ENCODE measurements at regions not wholly inside any gene's neighbourhood (a gene's known extent, or its start where the extent isn't known, plus 50 kb on each side); places are given as distances from the start of the nearest gene placed in this dataset.

DNA sequence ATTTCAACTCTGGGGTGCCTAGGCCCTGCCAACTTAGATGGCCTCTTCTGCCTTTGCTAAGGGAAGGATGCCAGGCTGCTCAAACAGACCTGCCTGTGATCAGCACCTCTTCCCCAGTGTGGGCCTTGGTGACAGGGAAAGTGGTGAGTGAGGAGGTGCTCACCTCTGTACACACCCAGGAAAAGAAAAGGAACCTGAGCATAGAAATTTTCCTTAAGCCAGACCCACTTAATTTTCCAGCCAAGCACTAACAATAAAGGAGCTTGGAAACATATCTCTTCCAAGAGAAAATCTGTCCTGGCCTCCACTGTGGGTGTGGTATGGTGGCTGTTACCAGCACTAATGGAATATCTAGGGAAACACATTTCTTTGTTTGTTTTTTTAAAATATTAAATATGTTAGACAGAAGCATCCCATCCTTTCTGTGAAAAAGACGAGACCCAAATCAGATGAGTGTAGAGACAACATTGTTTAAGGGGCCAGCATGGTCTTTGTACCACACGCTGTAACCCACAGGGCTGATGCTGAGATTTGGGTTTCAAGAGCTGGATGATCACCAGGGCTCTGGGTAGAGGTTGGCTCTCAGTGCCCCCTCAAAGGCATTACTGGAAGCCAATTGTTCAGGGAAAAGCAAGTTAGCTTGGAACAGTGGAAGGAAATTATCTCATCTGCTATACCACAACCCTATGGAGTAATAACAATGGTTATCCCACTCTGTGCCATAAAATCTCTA lies 472.2 kb downstream of the INSC start:
- H3K4me3 ChIP-seq (ENCODE audit: low read length in 2 of 2), result no peak overlapping the region
- H3K27me3 ChIP-seq (ENCODE audit: control insufficient read depth in 2 of 2, insufficient read depth in 2 of 2, low read length in 2 of 2), result no peaks in the 10 kb centered on the region
- no peaks in the 10 kb centered on the region for H3K36me3 ChIP-seq (ENCODE audit: control insufficient read depth in 2 of 2, insufficient read depth in 2 of 2, low read length in 2 of 2)
- H3K9me3 ChIP-seq (ENCODE audit: control insufficient read depth in 2 of 2, low read length in 2 of 2), result no peaks in the 10 kb centered on the region
- no peaks in the 10 kb centered on the region for H3K4me1 ChIP-seq (ENCODE audit: control insufficient read depth in 2 of 2, insufficient read depth in 2 of 2, low read length in 2 of 2)
- H3K27ac ChIP-seq (ENCODE audit: low read depth in 2 of 2, low read length in 2 of 2), result no peak overlapping the region
- H3K9ac ChIP-seq (ENCODE audit: low read depth in 1 of 2, low read length in 2 of 2), result no peak overlapping the region

DNA sequence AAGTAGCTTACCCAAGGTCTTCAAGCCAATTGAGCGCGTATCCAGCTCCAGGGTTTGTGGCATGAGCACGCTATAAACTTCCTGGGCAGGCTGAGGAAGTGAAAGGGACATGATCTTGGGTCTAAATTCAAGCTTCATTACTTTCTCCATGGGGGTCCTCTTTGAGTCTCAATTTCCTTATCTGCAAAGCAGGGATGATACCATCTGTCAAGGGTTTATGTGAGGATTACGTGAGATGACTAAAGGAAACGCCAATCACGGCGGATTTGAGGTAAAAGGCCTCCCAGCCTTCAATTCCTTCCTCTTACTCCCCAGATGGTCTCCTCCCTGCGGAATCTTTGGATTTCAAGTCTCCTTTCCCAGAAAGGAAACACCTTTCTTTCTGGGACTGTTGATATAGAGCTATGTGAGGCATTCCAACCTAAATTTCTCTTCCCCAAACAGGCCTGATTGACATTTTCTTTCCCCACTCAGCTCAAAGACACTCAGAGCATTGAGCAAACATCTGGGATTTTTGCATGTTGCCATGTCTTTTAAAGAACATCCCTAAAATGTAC lies 474.4 kb downstream of the INSC start:
- Histone ChIP-seq H3K9me3 (ENCODE audit: control insufficient read depth in 2 of 2, low read length in 2 of 2) (no peaks in the 10 kb centered on the region), H3K36me3 (ENCODE audit: control insufficient read depth in 2 of 2, insufficient read depth in 2 of 2, low read length in 2 of 2) (no peaks in the 10 kb centered on the region), H3K4me1 (ENCODE audit: control insufficient read depth in 2 of 2, insufficient read depth in 2 of 2, low read length in 2 of 2) (no peaks in the 10 kb centered on the region), H3K27me3 (ENCODE audit: control insufficient read depth in 2 of 2, insufficient read depth in 2 of 2, low read length in 2 of 2) (no peaks in the 10 kb centered on the region), H3K27ac (ENCODE audit: low read depth in 2 of 2, low read length in 2 of 2) (no peak overlapping the region), H3K9ac (ENCODE audit: low read depth in 1 of 2, low read length in 2 of 2) (no peak overlapping the region), H3K4me3 (ENCODE audit: low read length in 2 of 2) (no peak overlapping the region)

DNA sequence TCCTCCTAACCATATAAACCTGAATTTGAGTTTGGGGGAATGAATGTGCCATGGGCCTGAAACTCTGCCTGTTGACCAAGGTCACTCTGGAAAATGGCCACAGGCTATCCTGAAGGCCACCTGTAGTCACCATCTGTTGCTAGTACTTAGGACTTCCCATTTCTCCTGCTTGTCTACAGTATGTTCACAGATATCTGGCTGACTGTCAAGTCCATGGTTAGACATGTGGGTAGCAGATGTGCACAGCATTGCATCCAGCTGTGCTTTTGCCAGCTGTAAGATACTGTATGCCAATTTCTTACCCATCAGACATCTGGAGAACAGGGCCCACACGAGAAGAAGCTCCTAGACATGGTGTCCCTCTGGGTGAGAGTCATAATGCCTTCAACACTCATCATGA lies 475.4 kb downstream of the INSC start:
- Histone ChIP-seq H3K9ac (ENCODE audit: low read depth in 1 of 2, low read length in 2 of 2) (no peak overlapping the region), H3K36me3 (ENCODE audit: control insufficient read depth in 2 of 2, insufficient read depth in 2 of 2, low read length in 2 of 2) (no peaks in the 10 kb centered on the region), H3K27me3 (ENCODE audit: control insufficient read depth in 2 of 2, insufficient read depth in 2 of 2, low read length in 2 of 2) (no peaks in the 10 kb centered on the region), H3K9me3 (ENCODE audit: control insufficient read depth in 2 of 2, low read length in 2 of 2) (no peaks in the 10 kb centered on the region), H3K27ac (ENCODE audit: low read depth in 2 of 2, low read length in 2 of 2) (no peak overlapping the region), H3K4me1 (ENCODE audit: control insufficient read depth in 2 of 2, insufficient read depth in 2 of 2, low read length in 2 of 2) (no peaks in the 10 kb centered on the region), H3K4me3 (ENCODE audit: low read length in 2 of 2) (no peak overlapping the region)

DNA sequence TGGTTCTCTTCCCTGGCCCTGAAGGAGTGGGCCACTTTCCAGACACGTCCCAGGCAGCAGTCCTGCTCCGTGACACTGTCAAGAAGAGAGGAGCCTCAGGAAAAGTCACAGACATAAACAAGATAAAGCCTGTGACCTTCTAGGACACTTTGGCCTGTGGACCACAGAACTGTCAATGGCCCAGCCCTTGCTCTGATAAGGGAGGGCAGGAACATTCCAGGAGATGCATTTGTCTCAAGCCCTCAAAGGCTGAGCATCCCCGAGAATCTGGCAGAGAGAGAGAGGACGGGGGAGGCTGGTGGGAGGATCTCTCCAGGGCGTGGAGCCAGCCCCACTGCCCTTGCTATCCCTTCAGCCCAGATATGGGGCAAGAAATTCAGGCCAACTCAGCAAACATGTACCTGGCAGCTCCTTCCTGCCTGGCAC lies 476.4 kb downstream of the INSC start:
- Histone ChIP-seq H3K36me3 (ENCODE audit: control insufficient read depth in 2 of 2, insufficient read depth in 2 of 2, low read length in 2 of 2) (no peaks in the 10 kb centered on the region), H3K27ac (ENCODE audit: low read depth in 2 of 2, low read length in 2 of 2) (no peak overlapping the region), H3K9me3 (ENCODE audit: control insufficient read depth in 2 of 2, low read length in 2 of 2) (no peaks in the 10 kb centered on the region), H3K27me3 (ENCODE audit: control insufficient read depth in 2 of 2, insufficient read depth in 2 of 2, low read length in 2 of 2) (no peaks in the 10 kb centered on the region), H3K4me3 (ENCODE audit: low read length in 2 of 2) (no peak overlapping the region), H3K9ac (ENCODE audit: low read depth in 1 of 2, low read length in 2 of 2) (no peak overlapping the region), H3K4me1 (ENCODE audit: control insufficient read depth in 2 of 2, insufficient read depth in 2 of 2, low read length in 2 of 2) (no peaks in the 10 kb centered on the region)

DNA sequence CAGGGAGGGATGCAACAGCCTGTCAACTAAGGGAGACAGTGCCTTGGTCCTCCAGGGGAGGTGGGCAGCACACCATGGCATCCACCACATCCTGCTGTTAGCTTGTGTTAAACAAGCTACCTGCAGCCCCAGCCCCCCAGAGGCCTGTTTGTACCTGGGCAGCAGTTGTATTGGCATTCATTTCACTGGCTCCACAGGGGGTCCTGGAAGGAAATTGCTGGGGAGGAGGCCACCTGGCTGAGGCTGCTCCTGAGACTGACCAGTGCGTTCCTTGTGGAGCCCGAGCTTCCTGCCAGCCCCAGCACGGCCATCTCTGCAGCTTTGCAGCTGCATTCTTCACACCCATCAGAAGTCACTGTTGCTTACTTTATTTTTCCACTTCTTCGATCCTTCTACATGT lies 479.9 kb downstream of the INSC start:
- Histone ChIP-seq H3K4me1 (ENCODE audit: control insufficient read depth in 2 of 2, insufficient read depth in 2 of 2, low read length in 2 of 2) (no peaks in the 10 kb centered on the region), H3K9ac (ENCODE audit: low read depth in 1 of 2, low read length in 2 of 2) (no peak overlapping the region), H3K27ac (ENCODE audit: low read depth in 2 of 2, low read length in 2 of 2) (no peak overlapping the region), H3K4me3 (ENCODE audit: low read length in 2 of 2) (no peak overlapping the region), H3K27me3 (ENCODE audit: control insufficient read depth in 2 of 2, insufficient read depth in 2 of 2, low read length in 2 of 2) (no peaks in the 10 kb centered on the region), H3K36me3 (ENCODE audit: control insufficient read depth in 2 of 2, insufficient read depth in 2 of 2, low read length in 2 of 2) (no peaks in the 10 kb centered on the region), H3K9me3 (ENCODE audit: control insufficient read depth in 2 of 2, low read length in 2 of 2) (no peaks in the 10 kb centered on the region)

- no peak overlapping the region for H3K4me3 ChIP-seq (ENCODE audit: low read length in 2 of 2)
- no peaks in the 10 kb centered on the region for H3K27me3 ChIP-seq (ENCODE audit: control insufficient read depth in 2 of 2, insufficient read depth in 2 of 2, low read length in 2 of 2)
- H3K27ac ChIP-seq (ENCODE audit: low read depth in 2 of 2, low read length in 2 of 2), result no peak overlapping the region
- H3K9ac ChIP-seq (ENCODE audit: low read depth in 1 of 2, low read length in 2 of 2), result no peak overlapping the region
- H3K4me1 ChIP-seq (ENCODE audit: control insufficient read depth in 2 of 2, insufficient read depth in 2 of 2, low read length in 2 of 2), result no peaks in the 10 kb centered on the region
- no peaks in the 10 kb centered on the region for H3K9me3 ChIP-seq (ENCODE audit: control insufficient read depth in 2 of 2, low read length in 2 of 2)
- no peaks in the 10 kb centered on the region for H3K36me3 ChIP-seq (ENCODE audit: control insufficient read depth in 2 of 2, insufficient read depth in 2 of 2, low read length in 2 of 2)
Measured at GRCh38 chr11:15599376-15599775, 484.7 kb downstream of the INSC start.

DNA sequence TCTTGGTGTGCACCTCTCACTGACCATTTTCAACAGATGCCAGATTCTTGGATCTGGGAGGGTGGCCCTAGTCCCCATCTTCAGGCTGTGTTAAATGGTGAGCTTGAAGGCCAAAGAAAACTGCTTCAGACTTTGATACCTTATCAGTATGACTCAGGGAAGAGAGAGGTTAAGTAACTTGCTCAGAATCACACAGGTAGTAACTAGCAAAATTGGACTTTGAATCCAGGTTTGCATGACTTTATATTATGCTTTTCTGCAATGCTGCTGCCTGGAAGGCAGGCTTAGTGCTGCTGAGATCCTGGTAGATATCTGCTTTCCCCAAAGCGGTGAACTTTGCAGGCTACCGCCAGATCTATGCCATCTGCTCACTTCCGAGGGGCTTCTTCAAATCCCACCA lies 487.3 kb downstream of the INSC start:
- Histone ChIP-seq H3K9me3 (ENCODE audit: control insufficient read depth in 2 of 2, low read length in 2 of 2) (no peaks in the 10 kb centered on the region), H3K9ac (ENCODE audit: low read depth in 1 of 2, low read length in 2 of 2) (no peak overlapping the region), H3K27me3 (ENCODE audit: control insufficient read depth in 2 of 2, insufficient read depth in 2 of 2, low read length in 2 of 2) (no peaks in the 10 kb centered on the region), H3K4me1 (ENCODE audit: control insufficient read depth in 2 of 2, insufficient read depth in 2 of 2, low read length in 2 of 2) (no peaks in the 10 kb centered on the region), H3K27ac (ENCODE audit: low read depth in 2 of 2, low read length in 2 of 2) (no peak overlapping the region), H3K36me3 (ENCODE audit: control insufficient read depth in 2 of 2, insufficient read depth in 2 of 2, low read length in 2 of 2) (no peaks in the 10 kb centered on the region), H3K4me3 (ENCODE audit: low read length in 2 of 2) (no peak overlapping the region)

- H3K4me3 ChIP-seq (ENCODE audit: low read length in 2 of 2), result no peak overlapping the region
- H3K4me1 ChIP-seq (ENCODE audit: control insufficient read depth in 2 of 2, insufficient read depth in 2 of 2, low read length in 2 of 2), result no peaks in the 10 kb centered on the region
- no peak overlapping the region for H3K9ac ChIP-seq (ENCODE audit: low read depth in 1 of 2, low read length in 2 of 2)
- H3K36me3 ChIP-seq (ENCODE audit: control insufficient read depth in 2 of 2, insufficient read depth in 2 of 2, low read length in 2 of 2), result no peaks in the 10 kb centered on the region
- H3K9me3 ChIP-seq (ENCODE audit: control insufficient read depth in 2 of 2, low read length in 2 of 2), result no peaks in the 10 kb centered on the region
- H3K27me3 ChIP-seq (ENCODE audit: control insufficient read depth in 2 of 2, insufficient read depth in 2 of 2, low read length in 2 of 2), result no peaks in the 10 kb centered on the region
- H3K27ac ChIP-seq (ENCODE audit: low read depth in 2 of 2, low read length in 2 of 2), result no peak overlapping the region
Measured at GRCh38 chr11:15602785-15603567, 488.3 kb downstream of the INSC start.

DNA sequence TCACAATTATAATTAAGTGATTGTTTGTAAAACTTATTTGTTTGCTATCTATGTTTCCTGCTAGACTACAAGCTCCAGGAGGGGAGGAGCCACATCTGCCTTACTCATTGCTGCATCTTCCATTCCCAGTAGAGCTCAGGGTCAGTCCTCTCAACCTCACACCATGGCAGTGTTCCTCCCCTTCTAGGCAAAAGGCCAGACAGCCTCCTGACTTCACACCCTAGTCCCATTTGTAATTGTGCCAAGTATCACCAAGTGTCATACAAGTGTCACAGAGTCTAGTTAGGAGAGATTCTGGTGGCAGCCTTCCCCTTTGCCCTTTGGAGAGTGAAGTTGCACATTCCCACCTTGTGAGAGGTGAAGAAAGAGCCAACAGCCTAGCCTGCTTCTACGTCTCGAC lies 490.4 kb downstream of the INSC start:
- Histone ChIP-seq H3K9ac (ENCODE audit: low read depth in 1 of 2, low read length in 2 of 2) (no peak overlapping the region), H3K27me3 (ENCODE audit: control insufficient read depth in 2 of 2, insufficient read depth in 2 of 2, low read length in 2 of 2) (no peaks in the 10 kb centered on the region), H3K36me3 (ENCODE audit: control insufficient read depth in 2 of 2, insufficient read depth in 2 of 2, low read length in 2 of 2) (no peaks in the 10 kb centered on the region), H3K9me3 (ENCODE audit: control insufficient read depth in 2 of 2, low read length in 2 of 2) (no peaks in the 10 kb centered on the region), H3K27ac (ENCODE audit: low read depth in 2 of 2, low read length in 2 of 2) (no peak overlapping the region), H3K4me3 (ENCODE audit: low read length in 2 of 2) (no peak overlapping the region), H3K4me1 (ENCODE audit: control insufficient read depth in 2 of 2, insufficient read depth in 2 of 2, low read length in 2 of 2) (no peaks in the 10 kb centered on the region)

- Histone ChIP-seq H3K36me3 (ENCODE audit: control insufficient read depth in 2 of 2, insufficient read depth in 2 of 2, low read length in 2 of 2) (no peaks in the 10 kb centered on the region), H3K9me3 (ENCODE audit: control insufficient read depth in 2 of 2, low read length in 2 of 2) (no peaks in the 10 kb centered on the region), H3K27me3 (ENCODE audit: control insufficient read depth in 2 of 2, insufficient read depth in 2 of 2, low read length in 2 of 2) (no peaks in the 10 kb centered on the region), H3K27ac (ENCODE audit: low read depth in 2 of 2, low read length in 2 of 2) (no peak overlapping the region), H3K4me3 (ENCODE audit: low read length in 2 of 2) (no peak overlapping the region), H3K9ac (ENCODE audit: low read depth in 1 of 2, low read length in 2 of 2) (no peak overlapping the region), H3K4me1 (ENCODE audit: control insufficient read depth in 2 of 2, insufficient read depth in 2 of 2, low read length in 2 of 2) (no peaks in the 10 kb centered on the region)
Measured at GRCh38 chr11:15607361-15608036, 492.8 kb downstream of the INSC start.
